Astrocyte of the spinal cord (primary cell): ENCODE measurements at regions not wholly inside any gene's neighbourhood (a gene's known extent, or its start where the extent isn't known, plus 50 kb on each side); places are given as distances from the start of the nearest gene placed in this dataset.

Source experiments
- DNase-seq: peaks from one replicate; pipeline ENCODE4 v3.0.0; 2011; ENCODE audit warnings: low read depth, low spot score
- H3K4me3 ChIP-seq: 2 replicates; pipeline ENCODE4 v1.5.1; 2011; ENCODE audit warnings: low read depth, mild to moderate bottlenecking, low read length, moderate library complexity
- CTCF ChIP-seq: IDR thresholded peaks from 2 replicates; pipeline ENCODE4 v1.5.1; 2012; ENCODE audit warnings: low read depth, mild to moderate bottlenecking, low read length, inconsistent platforms
- in situ Hi-C: cut with HindIII; loops from 2 replicates; pipeline ENCODE4 v1.10.0; 2017; ENCODE audit warnings: low sequenced_read_pairs

DNA sequence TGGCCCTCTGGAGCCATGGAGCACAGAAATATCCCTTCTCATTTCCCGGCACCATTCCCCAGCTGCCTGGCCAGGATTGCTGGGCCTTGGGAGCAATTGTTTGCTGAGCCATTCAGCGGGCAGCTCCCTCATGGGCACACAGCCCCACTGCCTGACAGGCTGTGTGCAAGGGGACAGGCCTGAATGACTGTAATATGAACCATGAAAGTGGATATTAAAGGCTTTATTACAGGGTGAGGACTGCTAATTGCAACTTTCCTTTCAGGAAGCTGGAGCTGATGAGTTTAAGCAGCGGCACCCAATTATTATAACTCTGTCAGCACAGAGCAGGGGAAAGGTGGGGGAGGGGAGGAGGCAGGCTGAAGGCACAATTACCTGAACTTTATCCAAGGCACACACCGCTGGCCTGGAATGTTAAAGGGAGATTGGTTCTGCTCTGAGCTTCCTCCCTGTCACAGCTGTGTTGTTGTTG lies 159.8 kb upstream of the SDK2 start:
- H3K4me3 ChIP-seq = no peak overlapping the region
- no peak for TF ChIP-seq CTCF
- no peak for DNase-seq
- in situ Hi-C loops = no loop called here

GRCh38 chr17:73806768-73807167 lies 162.5 kb upstream of the SDK2 start:
- no peak for TF ChIP-seq CTCF
- H3K4me3 ChIP-seq = no peak overlapping the region
- in situ Hi-C loops = no loop called here
- no peak for DNase-seq

GRCh38 chr17:73813201-73813600 lies 169.0 kb upstream of the SDK2 start:
- in situ Hi-C loops = no loop called here
- DNase-seq = no peak
- H3K4me3 ChIP-seq = no peak overlapping the region
- no peak for TF ChIP-seq CTCF

GRCh38 chr17:73814075-73814474 lies 169.8 kb upstream of the SDK2 start:
- DNase-seq = no peak
- no peak overlapping the region for H3K4me3 ChIP-seq
- in situ Hi-C loops = no loop called here
- TF ChIP-seq CTCF = no peak

- in situ Hi-C loops = no loop called here
- no peak for TF ChIP-seq CTCF
Observed at GRCh38 chr17:73815474-73815873, 171.2 kb upstream of the SDK2 start.

DNA sequence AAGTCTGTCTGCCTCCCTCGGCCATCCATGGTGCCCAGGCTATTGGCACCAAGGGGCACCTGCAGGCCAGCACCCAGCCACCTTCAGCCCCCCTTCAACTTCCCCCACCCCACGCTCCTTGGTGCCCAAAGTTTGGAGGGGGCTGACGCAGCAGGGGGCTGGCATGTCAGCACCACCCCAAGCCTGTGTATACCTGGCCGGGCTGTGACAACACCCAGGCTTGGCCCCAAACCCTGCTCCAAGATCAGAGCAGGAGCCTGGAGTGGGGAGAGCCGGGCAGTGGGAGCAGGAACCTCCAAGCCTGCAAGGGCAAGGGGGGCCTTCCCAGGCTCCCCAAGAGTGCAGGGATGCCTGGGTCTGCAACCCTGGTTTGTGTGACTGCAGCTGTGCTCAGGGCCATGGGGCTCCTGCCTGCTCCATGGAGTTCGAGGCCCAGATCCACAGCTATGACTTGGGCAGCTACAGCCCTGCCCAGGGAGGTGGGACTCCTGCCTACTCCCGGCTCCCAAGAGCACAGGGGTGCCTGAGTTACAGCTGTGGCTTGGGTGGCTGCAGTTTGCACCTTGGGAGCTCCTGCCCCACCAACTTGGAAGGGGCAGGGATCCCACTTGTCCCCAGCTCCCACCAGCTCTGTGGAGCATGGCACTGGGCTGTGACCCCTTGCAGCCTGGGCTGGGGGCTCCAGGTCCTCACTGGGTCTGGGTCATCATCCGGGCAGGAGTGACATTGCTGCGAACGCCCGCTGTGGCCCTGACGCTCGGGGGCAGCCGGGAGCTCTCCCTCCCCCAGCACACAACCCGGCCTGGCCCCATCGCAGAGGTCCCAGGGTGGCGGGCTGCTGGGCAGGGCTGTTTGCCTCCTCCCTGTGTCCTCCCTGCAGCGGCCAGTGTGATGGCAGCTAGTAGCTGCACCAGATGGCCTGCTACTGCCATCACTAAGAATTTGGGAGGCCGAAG lies 175.5 kb upstream of the SDK2 start:
- no peak for TF ChIP-seq CTCF
- DNase-seq = no peak
- no peak overlapping the region for H3K4me3 ChIP-seq
- in situ Hi-C loops = no loop called here

More at GRCh38 chr17:73815474-73815873, 171.2 kb upstream of the SDK2 start:
- no peak for DNase-seq
- no peak overlapping the region for H3K4me3 ChIP-seq
